ENCODE measurements at regions not wholly inside any gene's neighbourhood (a gene's known extent, or its start where the extent isn't known, plus 50 kb on each side); places are given as distances from the start of the nearest gene placed in this dataset.
"Not testable (repeated sequence)": the region's sequence is repeated elsewhere in the genome, so short reads cannot be mapped to it uniquely, and the experiment has no call there.

GRCh38 chr3:4251412-4251811 lies 51.8 kb upstream of the SETMAR start:
- DNase-seq (no peak), ATAC-seq (no peak)
- intact Hi-C loops (cut with DNase I), result no loop called here
- no peaks in the 10 kb centered on the region for H3K9me3 ChIP-seq
- H3K36me3 ChIP-seq, result no peaks in the 10 kb centered on the region
- H3K27me3 ChIP-seq, result no peaks in the 10 kb centered on the region
- H3K4me1 ChIP-seq, result no peaks in the 10 kb centered on the region
- H3K4me3 ChIP-seq, result no peak overlapping the region
- no peak overlapping the region for H3K27ac ChIP-seq
- TF ChIP-seq, protein P1, sequence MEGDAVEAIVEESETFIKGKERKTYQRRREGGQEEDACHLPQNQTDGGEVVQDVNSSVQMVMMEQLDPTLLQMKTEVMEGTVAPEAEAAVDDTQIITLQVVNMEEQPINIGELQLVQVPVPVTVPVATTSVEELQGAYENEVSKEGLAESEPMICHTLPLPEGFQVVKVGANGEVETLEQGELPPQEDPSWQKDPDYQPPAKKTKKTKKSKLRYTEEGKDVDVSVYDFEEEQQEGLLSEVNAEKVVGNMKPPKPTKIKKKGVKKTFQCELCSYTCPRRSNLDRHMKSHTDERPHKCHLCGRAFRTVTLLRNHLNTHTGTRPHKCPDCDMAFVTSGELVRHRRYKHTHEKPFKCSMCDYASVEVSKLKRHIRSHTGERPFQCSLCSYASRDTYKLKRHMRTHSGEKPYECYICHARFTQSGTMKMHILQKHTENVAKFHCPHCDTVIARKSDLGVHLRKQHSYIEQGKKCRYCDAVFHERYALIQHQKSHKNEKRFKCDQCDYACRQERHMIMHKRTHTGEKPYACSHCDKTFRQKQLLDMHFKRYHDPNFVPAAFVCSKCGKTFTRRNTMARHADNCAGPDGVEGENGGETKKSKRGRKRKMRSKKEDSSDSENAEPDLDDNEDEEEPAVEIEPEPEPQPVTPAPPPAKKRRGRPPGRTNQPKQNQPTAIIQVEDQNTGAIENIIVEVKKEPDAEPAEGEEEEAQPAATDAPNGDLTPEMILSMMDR (IDR thresholded peaks at IDR 0.05), result no peak
- TF ChIP-seq POLR2A (IDR thresholded peaks at IDR 0.05), result no peak

DNA sequence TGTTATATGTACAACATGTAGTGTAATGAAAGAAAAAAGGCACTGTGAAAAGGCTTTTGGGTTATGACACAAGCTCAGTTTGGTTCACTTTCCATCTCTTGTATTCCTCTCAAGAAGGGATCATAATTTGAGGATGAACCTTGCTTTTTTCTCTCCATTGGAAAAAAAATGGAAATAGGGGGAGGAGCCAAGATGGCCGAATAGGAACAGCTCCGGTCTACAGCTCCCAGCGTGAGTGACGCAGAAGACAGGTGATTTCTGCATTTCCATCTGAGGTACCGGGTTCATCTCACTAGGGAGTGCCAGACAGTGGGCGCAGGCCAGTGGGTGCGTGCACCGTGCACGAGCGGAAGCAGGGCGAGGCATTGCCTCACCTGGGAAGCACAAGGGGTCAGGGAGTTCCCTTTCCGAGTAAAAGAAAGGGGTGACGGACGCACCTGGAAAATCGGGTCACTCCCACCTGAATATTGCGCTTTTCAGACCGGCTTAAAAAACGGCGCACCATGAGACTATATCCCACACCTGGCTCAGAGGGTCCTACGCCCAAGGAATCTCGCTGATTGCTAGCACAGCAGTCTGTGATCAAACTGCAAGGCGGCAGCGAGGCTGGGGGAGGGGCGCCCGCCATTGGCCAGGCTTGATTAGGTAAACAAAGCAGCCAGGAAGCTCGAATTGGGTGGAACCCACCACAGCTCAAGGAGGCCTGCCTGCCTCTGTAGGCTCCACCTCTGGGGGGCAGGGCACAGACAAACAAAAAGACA lies 49.9 kb upstream of the SETMAR start:
- intact Hi-C loops (cut with DNase I); H3K9me3 ChIP-seq; H3K36me3 ChIP-seq; H3K27ac ChIP-seq; ATAC-seq; H3K4me1 ChIP-seq; DNase-seq; H3K4me3 ChIP-seq; H3K27me3 ChIP-seq: not testable (repeated sequence)
- 79 to 90% (median 85%) methylated on average over 18 to 26 of the region's 26 CpGs for WGBS, 4 donors

All from heart left ventricle (tissue), 16 donors.